ENCODE measurements at regions not wholly inside any gene's neighbourhood (a gene's known extent, or its start where the extent isn't known, plus 50 kb on each side); places are given as distances from the start of the nearest gene placed in this dataset.

DNA sequence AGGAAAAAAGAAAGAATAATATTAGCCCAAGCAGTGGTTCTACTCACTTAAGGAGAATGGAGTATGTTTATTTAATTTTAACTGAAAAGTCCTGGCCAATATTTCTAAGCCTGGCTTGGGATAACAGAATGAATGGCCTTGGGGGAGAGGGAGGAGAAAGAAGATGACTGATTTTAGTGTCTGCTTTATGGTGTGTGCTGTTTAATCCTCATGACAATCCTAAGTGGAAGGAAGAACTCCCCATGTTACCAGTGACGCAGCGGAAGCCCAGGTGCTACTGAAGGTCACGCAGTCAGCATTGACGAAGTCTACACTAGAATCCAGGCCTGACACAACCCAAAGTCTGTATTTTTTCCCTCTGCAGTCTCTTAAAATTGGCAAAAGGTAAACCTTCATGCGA is 50.5 kb downstream of the PALM2AKAP2 start:
- Histone ChIP-seq H3K36me3 (ENCODE audit: insufficient read depth, insufficient read length, low read length) (peaks cover 10% of the 10 kb centered on the region), H3K27me3 (ENCODE audit: insufficient read depth, insufficient read length) (no peaks in the 10 kb centered on the region), H3K4me1 (ENCODE audit: insufficient read depth, insufficient read length) (no peaks in the 10 kb centered on the region), H3K9ac (ENCODE audit: insufficient read length, low read depth) (no peak overlapping the region), H3K9me3 (ENCODE audit: insufficient read depth, low read length) (peaks cover 22% of the 10 kb centered on the region), H3K4me3 (ENCODE audit: insufficient read length, low read depth) (no peak overlapping the region)
- no peak for TF ChIP-seq SUZ12 (IDR thresholded peaks at IDR 0.05; ENCODE audit: extremely low read depth, insufficient read depth, insufficient read length)
- no peak for TF ChIP-seq YY1 (IDR thresholded peaks at IDR 0.05; ENCODE audit: insufficient read depth, insufficient read length)
- no peak for TF ChIP-seq ZNF274 (IDR thresholded peaks at IDR 0.05; ENCODE audit: low read depth, low read length)
- DNase-seq (ENCODE audit: low read depth, low spot score): no peak

DNA sequence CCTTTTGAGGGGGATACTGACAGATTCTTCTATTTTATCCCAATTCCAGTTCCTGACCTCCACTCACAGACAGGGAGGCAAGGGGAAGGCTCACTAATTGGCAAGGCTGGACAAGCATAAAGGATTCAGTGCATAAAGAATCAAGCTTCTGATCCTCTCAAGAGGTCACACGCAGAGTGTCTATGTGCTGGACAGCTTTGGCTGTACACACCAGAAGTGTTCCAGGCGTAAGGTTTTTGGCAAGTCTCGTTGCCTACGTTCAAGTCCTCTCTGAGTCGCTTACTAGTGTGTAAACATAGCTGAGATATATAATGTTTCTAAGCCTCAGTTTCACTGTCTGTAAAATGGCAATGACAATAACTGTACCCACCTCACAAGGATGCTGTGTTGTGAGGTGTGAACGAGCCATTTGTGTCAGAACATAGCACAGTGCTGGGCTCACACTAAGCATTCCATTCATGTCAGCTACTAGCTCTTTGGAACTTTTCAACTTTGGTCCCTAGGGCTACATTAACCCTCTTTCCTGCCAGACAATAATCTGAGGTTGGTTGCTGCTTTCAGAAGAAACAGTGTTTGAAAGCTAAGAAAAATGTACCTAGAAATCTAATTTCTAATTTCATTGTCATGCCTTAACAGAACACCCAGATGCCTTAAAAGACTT is 52.1 kb downstream of the PALM2AKAP2 start:
- H3K36me3 ChIP-seq (ENCODE audit: insufficient read depth, insufficient read length, low read length): peaks cover 10% of the 10 kb centered on the region
- H3K4me1 ChIP-seq (ENCODE audit: insufficient read depth, insufficient read length): no peaks in the 10 kb centered on the region
- TF ChIP-seq ZNF274 (IDR thresholded peaks at IDR 0.05; ENCODE audit: low read depth, low read length) (no peak), SUZ12 (IDR thresholded peaks at IDR 0.05; ENCODE audit: extremely low read depth, insufficient read depth, insufficient read length) (no peak), YY1 (IDR thresholded peaks at IDR 0.05; ENCODE audit: insufficient read depth, insufficient read length) (no peak)
- no peak overlapping the region for H3K4me3 ChIP-seq (ENCODE audit: insufficient read length, low read depth)
- no peak for DNase-seq (ENCODE audit: low read depth, low spot score)
- H3K9me3 ChIP-seq (ENCODE audit: insufficient read depth, low read length): peaks cover 25% of the 10 kb centered on the region
- no peak overlapping the region for H3K9ac ChIP-seq (ENCODE audit: insufficient read length, low read depth)
- H3K27me3 ChIP-seq (ENCODE audit: insufficient read depth, insufficient read length): no peaks in the 10 kb centered on the region

DNA sequence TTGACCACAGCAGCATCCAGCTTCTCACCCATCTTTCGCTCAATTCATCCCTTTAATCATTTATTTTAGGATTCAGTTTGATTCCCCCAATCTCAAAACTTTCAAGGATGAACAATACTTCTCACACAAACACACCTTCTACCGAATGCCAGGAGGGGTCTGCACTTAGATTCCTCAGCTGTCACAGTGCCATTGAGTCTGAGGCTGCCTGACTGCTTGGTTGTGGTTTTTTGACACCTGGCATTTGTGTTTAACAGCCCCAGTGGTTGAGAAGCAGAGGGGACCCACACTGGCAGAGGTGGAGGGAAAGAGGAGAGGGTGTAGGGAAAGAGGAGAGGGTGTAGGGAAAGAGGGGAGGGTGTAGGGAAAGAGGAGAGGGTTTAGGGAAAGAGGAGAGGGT is 54.9 kb downstream of the PALM2AKAP2 start:
- Histone ChIP-seq H3K9me3 (ENCODE audit: insufficient read depth, low read length) (peaks cover 25% of the 10 kb centered on the region), H3K4me1 (ENCODE audit: insufficient read depth, insufficient read length) (no peaks in the 10 kb centered on the region), H3K27me3 (ENCODE audit: insufficient read depth, insufficient read length) (no peaks in the 10 kb centered on the region), H3K9ac (ENCODE audit: insufficient read length, low read depth) (no peak overlapping the region), H3K4me3 (ENCODE audit: insufficient read length, low read depth) (no peak overlapping the region), H3K36me3 (ENCODE audit: insufficient read depth, insufficient read length, low read length) (peaks cover 10% of the 10 kb centered on the region)
- DNase-seq (ENCODE audit: low read depth, low spot score): no peak
- TF ChIP-seq YY1 (IDR thresholded peaks at IDR 0.05; ENCODE audit: insufficient read depth, insufficient read length) (no peak), SUZ12 (IDR thresholded peaks at IDR 0.05; ENCODE audit: extremely low read depth, insufficient read depth, insufficient read length) (no peak), ZNF274 (IDR thresholded peaks at IDR 0.05; ENCODE audit: low read depth, low read length) (no peak)

DNA sequence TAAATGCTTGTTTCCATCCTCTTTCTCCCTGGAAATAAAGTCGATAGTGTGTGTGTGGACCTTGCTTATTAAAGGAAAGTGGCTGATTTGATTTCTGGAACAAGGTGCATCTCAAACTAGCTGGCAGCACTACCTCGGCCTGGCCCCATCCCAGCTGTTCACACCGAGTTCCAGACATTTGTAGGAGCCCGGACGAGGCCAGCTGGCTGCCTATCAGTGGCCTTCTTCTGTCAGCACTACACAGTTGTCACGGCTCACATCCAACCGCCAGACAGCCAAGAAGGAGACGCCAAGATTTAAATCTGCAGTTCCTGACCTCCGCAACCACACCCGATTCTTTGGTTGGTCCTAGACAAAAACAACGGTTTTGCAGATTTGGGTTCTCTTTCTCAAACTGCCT is 63.6 kb downstream of the PALM2AKAP2 start:
- no peaks in the 10 kb centered on the region for H3K9me3 ChIP-seq (ENCODE audit: insufficient read depth, low read length)
- H3K27me3 ChIP-seq (ENCODE audit: insufficient read depth, insufficient read length): no peaks in the 10 kb centered on the region
- TF ChIP-seq ZNF274 (IDR thresholded peaks at IDR 0.05; ENCODE audit: low read depth, low read length) (no peak), YY1 (IDR thresholded peaks at IDR 0.05; ENCODE audit: insufficient read depth, insufficient read length) (no peak), SUZ12 (IDR thresholded peaks at IDR 0.05; ENCODE audit: extremely low read depth, insufficient read depth, insufficient read length) (no peak)
- H3K4me3 ChIP-seq (ENCODE audit: insufficient read length, low read depth): no peak overlapping the region
- peaks cover 6% of the 10 kb centered on the region for H3K36me3 ChIP-seq (ENCODE audit: insufficient read depth, insufficient read length, low read length)
- no peaks in the 10 kb centered on the region for H3K4me1 ChIP-seq (ENCODE audit: insufficient read depth, insufficient read length)
- no peak overlapping the region for H3K9ac ChIP-seq (ENCODE audit: insufficient read length, low read depth)
- DNase-seq (ENCODE audit: low read depth, low spot score): no peak

DNA sequence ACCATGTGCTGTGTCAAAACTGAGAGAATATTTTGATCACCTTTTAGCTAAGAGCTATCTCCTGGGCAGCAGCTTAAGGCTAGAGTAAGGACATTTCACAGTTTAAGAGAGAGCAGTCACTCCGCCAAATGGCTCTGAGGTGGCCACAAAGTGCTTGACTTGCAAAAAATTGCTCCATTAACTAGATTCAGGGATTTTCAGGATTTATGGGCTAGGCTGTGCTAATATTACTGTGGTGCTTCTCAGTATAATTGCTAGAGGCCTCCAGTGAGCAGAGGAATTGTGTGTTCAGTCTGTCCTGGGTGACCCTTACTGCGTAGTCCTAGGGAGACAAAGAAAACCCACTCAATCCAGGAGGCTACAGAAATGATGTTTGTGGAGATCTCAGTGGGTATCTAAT is 65.2 kb downstream of the PALM2AKAP2 start:
- Histone ChIP-seq H3K4me1 (ENCODE audit: insufficient read depth, insufficient read length) (no peaks in the 10 kb centered on the region), H3K4me3 (ENCODE audit: insufficient read length, low read depth) (no peak overlapping the region), H3K9me3 (ENCODE audit: insufficient read depth, low read length) (no peaks in the 10 kb centered on the region), H3K9ac (ENCODE audit: insufficient read length, low read depth) (no peak overlapping the region), H3K36me3 (ENCODE audit: insufficient read depth, insufficient read length, low read length) (peaks cover 6% of the 10 kb centered on the region), H3K27me3 (ENCODE audit: insufficient read depth, insufficient read length) (no peaks in the 10 kb centered on the region)
- no peak for DNase-seq (ENCODE audit: low read depth, low spot score)
- no peak for TF ChIP-seq SUZ12 (IDR thresholded peaks at IDR 0.05; ENCODE audit: extremely low read depth, insufficient read depth, insufficient read length)
- no peak for TF ChIP-seq YY1 (IDR thresholded peaks at IDR 0.05; ENCODE audit: insufficient read depth, insufficient read length)
- TF ChIP-seq ZNF274 (IDR thresholded peaks at IDR 0.05; ENCODE audit: low read depth, low read length): no peak

DNA sequence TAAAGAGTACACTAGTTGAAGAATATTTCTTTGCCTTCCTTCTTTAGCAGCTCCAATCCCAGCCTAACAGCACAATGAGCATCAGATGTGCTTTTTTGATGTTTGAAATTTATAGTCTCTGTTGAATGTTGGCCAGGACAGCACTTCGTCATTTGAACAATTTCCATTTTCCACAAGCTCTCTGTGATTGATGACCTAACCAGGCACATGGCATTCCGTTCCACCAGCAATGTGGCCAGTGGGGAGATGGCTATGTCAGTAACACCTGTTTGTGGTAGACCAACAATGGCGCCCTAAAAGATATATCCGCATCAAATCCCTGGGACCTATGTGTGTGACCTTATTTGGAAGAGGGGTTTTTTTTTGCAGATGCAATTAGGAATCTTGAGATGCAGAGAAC is 66.8 kb downstream of the PALM2AKAP2 start:
- no peaks in the 10 kb centered on the region for H3K9me3 ChIP-seq (ENCODE audit: insufficient read depth, low read length)
- TF ChIP-seq YY1 (IDR thresholded peaks at IDR 0.05; ENCODE audit: insufficient read depth, insufficient read length) (no peak), SUZ12 (IDR thresholded peaks at IDR 0.05; ENCODE audit: extremely low read depth, insufficient read depth, insufficient read length) (no peak), ZNF274 (IDR thresholded peaks at IDR 0.05; ENCODE audit: low read depth, low read length) (no peak)
- no peak for DNase-seq (ENCODE audit: low read depth, low spot score)

DNA sequence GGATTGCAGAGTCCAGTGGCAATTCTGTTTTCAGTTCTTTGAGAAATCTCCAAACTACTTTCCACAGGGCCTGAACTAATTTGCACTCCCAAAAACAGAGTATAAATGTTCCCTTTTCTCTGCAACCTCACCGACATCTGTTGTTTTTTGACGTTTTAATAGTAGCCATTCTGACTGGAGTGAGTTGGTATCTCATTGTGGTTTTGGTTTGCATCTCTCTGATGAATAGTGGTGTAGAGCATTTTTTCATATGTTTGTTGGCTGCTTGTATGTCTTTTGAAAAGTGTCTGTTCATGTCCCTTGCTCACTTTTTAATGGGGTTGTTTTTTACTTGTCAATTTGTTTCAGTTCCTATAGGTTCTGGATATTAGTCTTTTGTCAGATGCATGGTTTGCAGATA is 72.6 kb downstream of the PALM2AKAP2 start:
- no peak for DNase-seq (ENCODE audit: low read depth, low spot score)
- H3K4me3 ChIP-seq (ENCODE audit: insufficient read length, low read depth): no peak overlapping the region
- no peak for TF ChIP-seq SUZ12 (IDR thresholded peaks at IDR 0.05; ENCODE audit: extremely low read depth, insufficient read depth, insufficient read length)
- TF ChIP-seq YY1 (IDR thresholded peaks at IDR 0.05; ENCODE audit: insufficient read depth, insufficient read length): no peak
- TF ChIP-seq ZNF274 (IDR thresholded peaks at IDR 0.05; ENCODE audit: low read depth, low read length): no peak
- H3K4me1 ChIP-seq (ENCODE audit: insufficient read depth, insufficient read length): no peaks in the 10 kb centered on the region
- H3K27me3 ChIP-seq (ENCODE audit: insufficient read depth, insufficient read length): no peaks in the 10 kb centered on the region
- H3K9ac ChIP-seq (ENCODE audit: insufficient read length, low read depth): no peak overlapping the region
- H3K9me3 ChIP-seq (ENCODE audit: insufficient read depth, low read length): no peaks in the 10 kb centered on the region
- peaks cover 5% of the 10 kb centered on the region for H3K36me3 ChIP-seq (ENCODE audit: insufficient read depth, insufficient read length, low read length)

More for the DNA sequence above, 66.8 kb downstream of the PALM2AKAP2 start:
- no peaks in the 10 kb centered on the region for H3K4me1 ChIP-seq (ENCODE audit: insufficient read depth, insufficient read length)
- no peak overlapping the region for H3K4me3 ChIP-seq (ENCODE audit: insufficient read length, low read depth)
- H3K27me3 ChIP-seq (ENCODE audit: insufficient read depth, insufficient read length): no peaks in the 10 kb centered on the region
- peaks cover 11% of the 10 kb centered on the region for H3K36me3 ChIP-seq (ENCODE audit: insufficient read depth, insufficient read length, low read length)
- no peak overlapping the region for H3K9ac ChIP-seq (ENCODE audit: insufficient read length, low read depth)

Measured in NT2/D1 (cell line).